T-helper 1 cell treated with Interleukin-12 subunit alpha and Interleukin-12 subunit beta and Interleukin-4 antibody, amounts not matched to agents 30 μg/mL and 1 μg/mL, for 36 hours (primary cell): ENCODE measurements at regions not wholly inside any gene's neighbourhood (a gene's known extent, or its start where the extent isn't known, plus 50 kb on each side); places are given as distances from the start of the nearest gene placed in this dataset.
A peak's percentile ranks its signal among the peaks of the same experiment; 100 is the strongest.
"Not testable (repeated sequence)": the region's sequence is repeated elsewhere in the genome, so short reads cannot be mapped to it uniquely, and the experiment has no call there.

Experiments used
- H3K27ac Mint-ChIP-seq: one replicate; pipeline ENCODE4 v1.8.0; 2021; ENCODE audit warnings: mild to moderate bottlenecking, mixed read lengths
- H3K27me3 Mint-ChIP-seq: one replicate; pipeline ENCODE4 v1.8.0; 2021; ENCODE audit warnings: low read depth, mixed read lengths
- H3K36me3 Mint-ChIP-seq: one replicate; pipeline ENCODE4 v1.8.0; 2021; ENCODE audit warnings: low read depth, mixed read lengths
- H3K4me1 Mint-ChIP-seq: one replicate; pipeline ENCODE4 v1.8.0; 2021; ENCODE audit warnings: low read depth, mixed read lengths
- H3K4me3 Mint-ChIP-seq: one replicate; pipeline ENCODE4 v1.8.0; 2021; ENCODE audit warnings: mild to moderate bottlenecking, moderate library complexity, mixed read lengths
- H3K9me3 Mint-ChIP-seq: one replicate; pipeline ENCODE4 v1.8.0; 2021; ENCODE audit warnings: mixed read lengths

- H3K4me1 Mint-ChIP-seq, H3K9me3 Mint-ChIP-seq, H3K27me3 Mint-ChIP-seq, H3K4me3 Mint-ChIP-seq, H3K36me3 Mint-ChIP-seq: not testable (repeated sequence)
- peak overlapping the region; percentile 42 for H3K27ac Mint-ChIP-seq
Observed at GRCh38 chr7:6991686-6992085, 165.6 kb upstream of the CCZ1B start.

- not testable (repeated sequence) for H3K4me3 Mint-ChIP-seq, H3K27ac Mint-ChIP-seq, H3K27me3 Mint-ChIP-seq, H3K36me3 Mint-ChIP-seq, H3K9me3 Mint-ChIP-seq, H3K4me1 Mint-ChIP-seq
Observed at GRCh38 chr7:6992133-6992532, 166.1 kb upstream of the CCZ1B start.

GRCh38 chr7:6995026-6995425 is 169.0 kb upstream of the CCZ1B start:
- H3K27me3 Mint-ChIP-seq, H3K9me3 Mint-ChIP-seq, H3K27ac Mint-ChIP-seq, H3K4me1 Mint-ChIP-seq, H3K4me3 Mint-ChIP-seq, H3K36me3 Mint-ChIP-seq: not testable (repeated sequence)

- not testable (repeated sequence) for H3K9me3 Mint-ChIP-seq, H3K4me1 Mint-ChIP-seq
Observed at GRCh38 chr7:6995493-6996289, 169.6 kb upstream of the CCZ1B start.

GRCh38 chr7:6999067-6999666 is 173.1 kb upstream of the CCZ1B start:
- not testable (repeated sequence) for H3K4me1 Mint-ChIP-seq, H3K4me3 Mint-ChIP-seq

More at GRCh38 chr7:6995493-6996289, 169.6 kb upstream of the CCZ1B start:
- H3K27ac Mint-ChIP-seq, H3K36me3 Mint-ChIP-seq, H3K4me3 Mint-ChIP-seq, H3K27me3 Mint-ChIP-seq: not testable (repeated sequence)

GRCh38 chr7:7002418-7003062 is 176.5 kb upstream of the CCZ1B start:
- no peak overlapping the region for H3K4me3 Mint-ChIP-seq
- H3K4me1 Mint-ChIP-seq: no peaks in the 10 kb centered on the region
- peaks cover 4% of the 10 kb centered on the region for H3K27me3 Mint-ChIP-seq
- no peaks in the 10 kb centered on the region for H3K9me3 Mint-ChIP-seq
- no peak overlapping the region for H3K27ac Mint-ChIP-seq
- H3K36me3 Mint-ChIP-seq: no peaks in the 10 kb centered on the region

More at GRCh38 chr7:6999067-6999666, 173.1 kb upstream of the CCZ1B start:
- not testable (repeated sequence) for H3K27ac Mint-ChIP-seq, H3K9me3 Mint-ChIP-seq, H3K36me3 Mint-ChIP-seq, H3K27me3 Mint-ChIP-seq

- no peak overlapping the region for H3K4me3 Mint-ChIP-seq
Observed at GRCh38 chr7:7005303-7005702, 177.0 kb upstream of the C1GALT1 start.

GRCh38 chr7:7005949-7006348 is 176.4 kb upstream of the C1GALT1 start:
- not testable (repeated sequence) for H3K4me1 Mint-ChIP-seq, H3K9me3 Mint-ChIP-seq, H3K4me3 Mint-ChIP-seq, H3K27me3 Mint-ChIP-seq, H3K36me3 Mint-ChIP-seq, H3K27ac Mint-ChIP-seq

More at GRCh38 chr7:7005303-7005702, 177.0 kb upstream of the C1GALT1 start:
- Mint-ChIP-seq H3K36me3 (no peaks in the 10 kb centered on the region), H3K9me3 (no peaks in the 10 kb centered on the region), H3K27me3 (peaks cover 4% of the 10 kb centered on the region), H3K4me1 (no peaks in the 10 kb centered on the region), H3K27ac (no peak overlapping the region)

- not testable (repeated sequence) for H3K4me3 Mint-ChIP-seq, H3K9me3 Mint-ChIP-seq, H3K27me3 Mint-ChIP-seq, H3K36me3 Mint-ChIP-seq, H3K27ac Mint-ChIP-seq, H3K4me1 Mint-ChIP-seq
Observed at GRCh38 chr7:7011241-7011640, 171.1 kb upstream of the C1GALT1 start.

GRCh38 chr7:7011751-7012150 is 170.6 kb upstream of the C1GALT1 start:
- not testable (repeated sequence) for H3K36me3 Mint-ChIP-seq, H3K9me3 Mint-ChIP-seq, H3K27ac Mint-ChIP-seq, H3K4me3 Mint-ChIP-seq, H3K27me3 Mint-ChIP-seq, H3K4me1 Mint-ChIP-seq

GRCh38 chr7:7014827-7015595 is 167.3 kb upstream of the C1GALT1 start:
- Mint-ChIP-seq H3K9me3 (no peaks in the 10 kb centered on the region), H3K27me3 (no peaks in the 10 kb centered on the region), H3K36me3 (no peaks in the 10 kb centered on the region), H3K27ac (no peak overlapping the region), H3K4me3 (no peak overlapping the region), H3K4me1 (no peaks in the 10 kb centered on the region)

- H3K36me3 Mint-ChIP-seq: no peaks in the 10 kb centered on the region
- no peak overlapping the region for H3K27ac Mint-ChIP-seq
- no peaks in the 10 kb centered on the region for H3K9me3 Mint-ChIP-seq
- H3K4me1 Mint-ChIP-seq: no peaks in the 10 kb centered on the region
- no peak overlapping the region for H3K4me3 Mint-ChIP-seq
- H3K27me3 Mint-ChIP-seq: no peaks in the 10 kb centered on the region
Observed at GRCh38 chr7:7017707-7018280, 164.6 kb upstream of the C1GALT1 start.

GRCh38 chr7:7018290-7018689 is 164.1 kb upstream of the C1GALT1 start:
- Mint-ChIP-seq H3K27ac (no peak overlapping the region), H3K36me3 (no peaks in the 10 kb centered on the region), H3K4me3 (no peak overlapping the region), H3K4me1 (no peaks in the 10 kb centered on the region), H3K27me3 (no peaks in the 10 kb centered on the region), H3K9me3 (no peaks in the 10 kb centered on the region)

- H3K4me1 Mint-ChIP-seq: no peaks in the 10 kb centered on the region
- no peaks in the 10 kb centered on the region for H3K36me3 Mint-ChIP-seq
- H3K27ac Mint-ChIP-seq: no peak overlapping the region
- no peaks in the 10 kb centered on the region for H3K9me3 Mint-ChIP-seq
- peaks cover 6% of the 10 kb centered on the region for H3K27me3 Mint-ChIP-seq
- H3K4me3 Mint-ChIP-seq: no peak overlapping the region
Observed at GRCh38 chr7:7032221-7032620, 150.1 kb upstream of the C1GALT1 start.
